Stimulated activated CD8-positive, alpha-beta memory T cell treated with anti-CD3 and anti-CD28 coated beads, Interleukin-12 subunit alpha, Interleukin-12 subunit beta, amount 100 ng/mL, for 24 hours (primary cell): ENCODE measurements at regions not wholly inside any gene's neighbourhood (a gene's known extent, or its start where the extent isn't known, plus 50 kb on each side); places are given as distances from the start of the nearest gene placed in this dataset.
A peak's percentile ranks its signal among the peaks of the same experiment; 100 is the strongest.
"Not testable (repeated sequence)": the region's sequence is repeated elsewhere in the genome, so short reads cannot be mapped to it uniquely, and the experiment has no call there.

Source experiments
- DNase-seq: peaks from one replicate; pipeline ENCODE4 v3.0.0-alpha.2; 2020; ENCODE audit errors: extremely low read depth

DNA sequence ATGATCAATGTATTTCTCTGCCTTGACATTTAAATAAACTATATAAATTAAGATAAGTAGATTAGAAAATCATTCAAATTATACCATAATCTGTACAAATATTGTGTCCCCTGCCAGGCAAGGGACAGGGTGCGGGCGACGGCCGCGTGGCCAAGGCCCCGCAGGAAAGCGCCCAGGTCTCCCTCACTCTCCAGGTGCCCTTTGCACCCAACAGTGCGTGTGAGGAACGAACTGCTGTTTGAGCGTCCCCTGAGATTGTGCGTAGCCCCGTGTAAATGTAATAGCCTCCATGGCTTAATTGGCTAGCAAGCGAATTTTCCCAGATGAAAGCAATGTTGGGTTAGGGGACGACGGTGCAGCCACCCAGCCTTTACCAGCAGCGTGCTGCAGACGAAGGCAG is 161.4 kb downstream of the SYT15 start:
- DNase-seq, result not testable (repeated sequence)

DNA sequence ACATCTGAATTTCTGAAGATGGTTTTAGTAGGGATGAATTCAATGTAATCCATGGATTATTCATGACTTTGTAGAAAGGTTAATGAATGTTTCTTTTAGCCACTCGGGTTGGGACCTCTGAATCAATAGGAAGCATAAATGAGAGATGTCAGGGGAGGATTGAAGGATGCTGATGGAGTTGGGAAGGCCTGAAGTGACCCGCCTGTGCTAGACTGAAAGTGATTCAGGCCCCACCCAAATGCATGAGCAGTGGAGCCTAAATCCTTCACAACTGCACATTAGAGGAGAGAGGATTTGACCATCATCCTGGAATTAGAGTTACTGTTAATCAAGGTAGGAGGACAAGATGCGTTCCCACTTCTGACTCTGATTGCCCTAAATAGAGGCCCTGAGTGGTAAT is 162.2 kb upstream of the PTPN20 start:
- not testable (repeated sequence) for DNase-seq

DNA sequence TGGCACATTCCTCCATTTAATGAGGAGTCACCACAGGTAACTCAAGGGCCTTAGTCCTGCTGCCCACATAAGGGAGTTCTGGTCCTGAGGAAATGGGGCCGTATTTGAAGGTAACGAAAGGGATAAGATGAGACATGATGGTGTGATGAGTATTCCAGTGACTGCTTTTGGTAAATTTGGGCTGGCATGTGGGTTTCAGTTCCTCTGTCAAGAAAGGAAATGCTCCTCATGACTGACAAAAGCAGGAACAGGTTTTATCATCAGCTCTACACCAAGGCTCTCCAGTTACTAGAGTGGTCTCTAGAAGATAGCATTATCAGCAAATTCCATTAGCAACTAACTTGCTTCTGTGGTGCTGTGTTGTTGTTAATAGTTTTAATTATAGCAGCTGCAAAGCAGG is 161.8 kb upstream of the PTPN20 start:
- DNase-seq, result not testable (repeated sequence)

DNA sequence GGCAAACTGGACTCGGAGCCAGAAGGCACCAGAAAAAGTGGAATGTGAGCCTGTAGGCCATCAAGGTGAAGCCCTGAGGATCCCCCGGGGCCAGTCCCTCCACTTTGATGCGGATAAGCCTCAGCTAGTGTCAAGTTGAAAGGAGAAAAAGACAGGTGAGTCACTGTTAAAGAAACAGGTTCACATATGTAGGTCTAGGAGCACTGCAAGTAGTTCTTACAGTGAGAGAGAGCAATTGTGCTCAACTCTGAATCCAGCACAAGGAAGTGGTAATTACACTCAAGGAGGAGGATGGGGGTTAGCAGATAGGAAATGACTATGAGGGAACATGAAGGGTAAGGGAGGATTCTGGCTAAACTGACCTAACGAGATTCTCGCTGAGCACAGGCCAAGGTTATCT is 157.5 kb upstream of the PTPN20 start:
- not testable (repeated sequence) for DNase-seq

DNA sequence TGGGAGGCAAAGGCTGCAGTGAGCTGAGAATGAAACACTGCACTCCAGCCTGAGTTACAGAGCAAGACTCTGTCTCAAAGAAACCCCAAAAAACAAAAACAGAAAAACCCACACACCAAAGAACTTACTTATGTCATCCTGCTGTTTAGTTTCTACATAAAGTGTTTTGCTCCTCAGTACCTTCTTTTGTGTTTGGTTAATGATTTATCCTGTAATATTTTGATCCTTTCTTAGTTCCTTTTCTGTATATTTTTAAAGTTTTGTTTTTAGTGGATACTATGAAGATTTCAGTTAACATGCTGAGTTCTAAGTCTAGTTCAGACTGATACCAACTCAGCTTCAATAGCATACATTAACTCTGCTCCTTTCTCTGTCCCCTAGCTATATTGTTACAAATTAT is 149.8 kb upstream of the PTPN20 start:
- not testable (repeated sequence) for DNase-seq

DNA sequence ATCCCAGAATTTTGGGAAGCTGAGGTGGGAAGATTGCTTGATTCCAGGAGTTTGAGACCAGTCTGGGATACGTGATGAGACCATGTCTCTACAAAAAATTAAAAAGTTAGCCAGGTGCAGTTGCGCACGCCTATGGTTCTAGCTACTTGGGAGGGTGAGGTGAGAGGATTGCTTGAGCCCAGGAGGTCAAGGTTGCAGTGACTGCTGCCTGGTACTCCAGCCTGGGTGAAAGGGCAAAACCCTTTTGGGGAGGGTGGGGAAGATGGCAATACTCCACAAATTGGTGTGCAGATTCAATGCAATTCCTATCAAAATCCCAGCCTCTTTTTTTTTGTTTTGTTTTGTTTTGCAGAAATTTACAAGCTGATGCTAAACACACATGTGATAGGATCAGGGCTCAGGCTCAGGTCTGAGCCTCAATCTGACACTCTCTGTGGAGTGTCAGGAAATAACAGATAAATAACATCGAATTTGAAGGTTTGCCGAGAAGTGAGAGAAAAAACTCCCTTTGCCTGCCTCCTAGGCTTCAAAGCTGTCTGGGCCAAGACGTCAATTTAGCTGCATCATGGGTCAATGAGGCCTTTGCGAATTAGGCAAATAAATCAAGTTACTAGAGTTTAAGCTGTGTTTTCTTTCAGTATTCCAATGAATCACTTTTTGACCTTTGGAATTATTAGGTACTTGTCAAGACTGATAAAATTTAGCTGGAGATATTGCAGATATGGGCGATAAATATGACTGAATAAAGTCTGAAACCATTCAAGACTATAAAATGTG is 142.5 kb upstream of the PTPN20 start:
- DNase-seq, result not testable (repeated sequence)

DNA sequence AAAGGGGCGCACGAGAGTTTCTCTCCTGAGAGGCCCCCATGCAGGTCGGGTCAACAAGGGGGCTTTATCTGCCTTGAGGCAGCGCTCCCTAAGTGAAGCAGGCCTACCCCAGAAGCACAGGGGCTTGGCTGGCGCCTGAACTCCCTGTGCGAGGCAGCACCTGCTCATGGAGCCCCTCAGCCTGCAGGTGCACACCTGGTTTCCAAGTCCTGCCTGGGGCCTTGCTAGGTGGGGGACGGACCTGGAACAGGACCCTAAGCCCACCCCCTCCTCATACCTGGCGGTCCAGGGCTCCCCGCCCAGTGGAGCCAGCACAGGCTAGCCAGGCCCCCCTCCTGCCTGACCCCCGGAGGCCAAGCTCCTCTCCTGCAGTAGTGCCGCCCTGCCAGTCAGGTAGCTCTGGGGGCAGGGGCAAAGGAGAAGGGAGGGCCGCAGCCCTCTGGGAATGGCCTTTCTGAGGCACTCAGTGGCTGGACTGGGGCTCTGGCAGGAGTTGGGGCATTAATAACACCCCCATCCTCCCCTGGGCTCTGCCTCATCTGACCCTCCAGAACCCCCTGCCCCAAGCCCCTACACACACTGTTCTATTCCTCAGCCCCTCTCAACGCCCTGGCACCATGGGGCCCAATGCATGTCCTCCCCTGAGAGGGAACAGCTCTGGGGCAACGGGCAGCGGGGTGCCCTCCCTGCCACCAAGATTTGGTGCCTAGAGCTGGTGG is 137.9 kb upstream of the PTPN20 start:
- DNase-seq, result not testable (repeated sequence)

DNA sequence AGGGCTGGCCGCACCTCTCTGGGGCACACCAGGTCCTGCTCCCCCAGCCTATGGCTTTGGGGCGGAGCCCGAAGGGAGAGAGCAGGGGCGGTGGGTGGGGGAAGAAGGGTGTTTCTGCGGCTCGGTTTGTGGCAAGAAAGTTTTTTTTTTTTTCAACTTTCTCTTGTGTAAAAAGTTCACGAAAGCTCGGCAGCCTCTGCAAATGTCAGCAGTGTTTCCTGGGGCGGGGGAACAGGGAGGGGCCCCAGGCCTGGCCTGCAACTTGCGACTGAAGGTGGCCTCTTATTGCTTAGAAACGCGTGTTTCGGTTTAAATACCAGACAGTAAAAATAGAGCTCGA is 137.4 kb upstream of the PTPN20 start:
- DNase-seq, result not testable (repeated sequence)

DNA sequence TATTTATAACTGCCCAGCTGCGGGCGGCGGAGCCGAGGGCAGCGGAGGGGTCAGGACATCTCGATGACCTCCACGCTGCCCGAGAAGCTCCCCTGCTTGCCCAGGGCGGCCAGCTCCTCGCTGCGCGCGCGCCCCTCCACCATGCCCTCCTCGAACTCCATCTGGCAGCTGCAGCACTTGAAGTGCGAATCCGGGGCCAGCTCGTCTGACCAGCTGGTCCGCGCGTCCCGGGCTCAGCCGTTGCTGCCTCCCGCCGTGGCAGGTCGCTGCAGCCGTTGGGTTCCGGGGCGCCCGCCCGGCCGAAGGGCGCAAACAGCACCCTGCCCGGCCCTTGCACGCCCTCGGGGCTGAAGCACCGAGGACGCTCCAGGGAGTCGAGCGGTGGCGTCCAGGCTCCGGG is 136.9 kb upstream of the PTPN20 start:
- DNase-seq, result not testable (repeated sequence)

DNA sequence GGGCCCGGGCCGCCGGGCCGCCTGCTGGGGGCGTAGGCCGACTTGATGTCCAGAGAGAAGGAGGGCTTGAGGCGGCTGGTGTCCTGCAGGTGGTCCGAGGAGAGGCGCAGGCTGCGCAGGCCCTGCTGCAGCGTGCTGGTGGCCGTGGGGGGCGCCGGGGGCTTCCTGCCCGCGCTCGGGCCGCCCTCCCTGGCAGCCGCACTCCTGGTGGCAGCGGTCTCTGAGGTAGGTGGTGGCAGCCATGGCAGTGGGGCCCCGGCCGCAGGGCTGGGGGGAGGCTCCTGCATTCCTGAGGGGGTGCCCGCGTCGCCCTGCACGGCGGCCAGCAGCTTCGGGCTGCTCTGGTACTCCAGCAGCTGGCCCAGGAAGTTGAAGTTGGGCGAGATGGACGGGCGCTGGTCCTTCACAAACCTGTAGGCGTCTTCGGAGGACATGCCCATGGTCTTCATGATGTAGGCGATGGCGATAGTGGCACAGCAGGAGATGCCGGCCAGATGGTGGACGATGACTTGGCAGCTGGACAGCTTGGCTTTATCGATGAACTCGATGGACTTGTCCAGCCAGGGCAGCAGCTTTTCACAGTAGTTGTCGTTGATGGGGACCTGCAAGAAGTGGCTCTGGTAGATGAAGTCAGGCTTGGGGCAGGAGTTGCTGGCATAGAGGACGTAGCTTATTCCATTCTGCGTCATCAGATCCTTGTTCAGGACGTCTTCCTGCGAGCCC is 136.1 kb upstream of the PTPN20 start:
- not testable (repeated sequence) for DNase-seq

DNA sequence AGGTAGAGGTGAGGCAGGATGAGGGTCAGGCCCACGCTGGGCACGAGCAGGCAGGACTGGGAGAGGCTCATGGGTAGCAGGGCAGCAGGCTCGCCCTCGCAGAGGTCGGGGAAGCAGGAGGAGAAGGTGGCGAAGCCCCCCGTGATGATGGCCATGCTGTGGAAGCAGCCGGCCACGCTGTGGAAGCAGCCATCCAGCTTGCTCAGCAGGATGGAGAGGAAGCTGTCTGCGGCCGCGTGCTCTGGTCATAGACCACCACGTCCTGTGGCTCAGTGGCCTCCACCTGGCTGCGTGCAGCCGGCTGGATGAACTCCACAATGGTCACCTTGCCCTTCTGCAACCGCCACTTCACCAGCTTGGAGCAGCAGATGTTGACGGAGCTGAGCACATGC is 135.6 kb upstream of the PTPN20 start:
- not testable (repeated sequence) for DNase-seq

DNA sequence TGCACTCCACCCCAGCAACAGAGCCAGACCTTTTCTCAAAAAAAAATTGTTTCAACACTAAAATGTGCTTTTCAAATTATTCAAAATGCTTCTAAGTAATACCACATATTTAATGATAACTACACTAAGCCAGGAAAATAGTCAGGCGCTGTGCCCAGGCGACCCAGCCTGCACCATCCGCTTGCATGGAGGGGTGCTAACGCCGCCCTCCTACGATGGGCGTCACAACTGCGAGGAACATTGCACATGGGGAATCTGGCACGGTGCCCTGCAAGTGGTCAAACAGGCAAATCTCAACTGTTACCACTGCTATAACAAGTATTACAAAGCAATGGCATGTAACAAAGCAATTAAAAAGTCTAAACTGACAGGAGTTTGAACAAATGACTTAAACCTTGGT is 131.7 kb upstream of the PTPN20 start:
- not testable (repeated sequence) for DNase-seq

DNA sequence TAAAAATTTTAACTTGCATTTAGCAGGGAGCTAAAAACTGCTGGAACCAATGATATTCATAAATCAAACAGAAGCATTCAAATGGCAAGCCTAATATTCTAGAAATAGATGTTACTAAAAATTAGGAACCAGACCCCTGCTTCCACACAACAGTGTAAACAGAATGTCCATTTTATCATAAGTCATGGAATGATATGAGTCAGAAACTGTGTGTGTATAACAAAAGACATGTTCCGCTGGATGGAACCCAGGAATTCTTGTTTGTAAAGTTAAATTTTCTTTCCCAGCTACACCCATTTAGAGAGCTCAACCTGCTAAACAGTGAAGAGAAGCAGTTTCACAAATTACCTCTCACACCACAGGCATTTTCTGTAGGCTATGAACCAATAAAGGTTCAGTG is 131.1 kb upstream of the PTPN20 start:
- not testable (repeated sequence) for DNase-seq

DNA sequence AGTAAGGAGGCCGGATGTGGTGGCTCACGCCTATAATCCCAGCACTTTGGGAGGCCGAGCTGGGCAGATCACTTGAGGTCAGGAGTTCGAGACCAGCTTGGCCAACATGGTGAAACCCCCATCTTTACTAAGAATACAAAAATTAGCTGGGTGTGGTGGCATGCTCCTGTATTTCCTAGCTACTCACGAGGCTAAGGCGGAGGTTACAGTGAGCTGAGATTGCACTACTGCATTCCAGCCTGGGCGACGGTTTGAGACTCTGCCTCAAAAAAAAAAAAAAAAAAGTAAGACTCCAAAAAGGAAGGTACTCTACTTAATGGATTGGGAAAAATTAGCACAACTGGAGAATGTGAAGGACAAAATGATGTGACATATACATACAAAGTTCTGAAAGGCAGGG is 130.2 kb upstream of the PTPN20 start:
- DNase-seq, result not testable (repeated sequence)

DNA sequence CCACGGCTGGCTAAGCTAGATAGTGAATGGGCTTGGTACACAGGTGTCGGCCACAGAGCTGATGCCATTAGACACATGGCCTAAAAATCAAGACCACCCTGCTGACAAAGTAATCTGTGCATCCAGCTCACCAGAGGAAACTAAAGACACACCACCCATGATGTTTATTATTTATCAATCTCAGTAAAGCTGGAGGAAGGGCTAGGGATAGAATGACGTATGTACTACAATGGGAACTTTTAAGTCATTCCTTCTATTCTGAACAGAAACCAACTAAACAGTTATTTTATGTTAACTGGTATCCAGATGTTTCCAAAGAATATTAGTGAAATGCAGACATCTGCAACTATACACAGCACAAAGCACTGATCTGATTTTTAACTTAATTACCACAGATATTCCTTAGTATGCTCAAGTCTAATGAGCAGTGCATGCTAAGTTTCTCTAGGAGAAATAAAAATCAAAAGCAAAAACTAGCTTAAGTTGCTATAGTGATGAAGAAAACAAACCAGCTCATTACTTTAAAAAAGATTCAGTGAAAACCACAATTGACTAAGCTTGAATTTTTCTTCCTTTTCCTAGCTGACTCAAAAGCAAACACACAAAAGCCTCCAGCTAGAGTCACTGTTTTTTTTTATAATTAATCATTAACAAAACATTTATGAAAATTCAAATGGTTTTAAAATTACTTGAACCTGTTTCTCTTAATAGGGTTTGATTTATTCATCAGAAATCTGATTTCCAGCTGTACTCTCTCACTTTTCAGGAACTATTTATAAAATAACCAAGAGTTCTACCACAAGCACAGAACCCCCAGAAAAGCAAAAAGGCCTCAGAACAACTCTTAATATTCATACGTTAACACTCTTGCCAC is 129.0 kb upstream of the PTPN20 start:
- not testable (repeated sequence) for DNase-seq

DNA sequence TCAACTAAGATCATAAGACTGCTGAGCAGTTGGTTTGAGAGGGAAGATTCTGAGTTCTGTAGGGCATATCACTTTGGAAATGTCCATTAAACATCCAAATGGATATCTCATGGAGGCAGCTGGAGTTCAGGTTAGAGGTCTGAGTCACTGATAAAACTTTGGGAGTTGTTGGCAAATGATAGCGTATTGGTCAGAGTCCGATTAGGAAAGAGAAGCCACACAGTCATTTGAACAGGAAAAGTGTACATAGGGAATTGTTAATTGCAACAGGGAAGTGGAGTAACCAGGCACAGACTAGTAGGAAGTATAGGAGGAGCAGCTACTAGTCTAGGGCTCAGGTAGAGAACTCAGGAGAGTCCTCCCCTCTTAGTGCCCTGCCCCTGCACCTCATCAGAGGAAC is 126.6 kb upstream of the PTPN20 start:
- DNase-seq, result not testable (repeated sequence)

DNA sequence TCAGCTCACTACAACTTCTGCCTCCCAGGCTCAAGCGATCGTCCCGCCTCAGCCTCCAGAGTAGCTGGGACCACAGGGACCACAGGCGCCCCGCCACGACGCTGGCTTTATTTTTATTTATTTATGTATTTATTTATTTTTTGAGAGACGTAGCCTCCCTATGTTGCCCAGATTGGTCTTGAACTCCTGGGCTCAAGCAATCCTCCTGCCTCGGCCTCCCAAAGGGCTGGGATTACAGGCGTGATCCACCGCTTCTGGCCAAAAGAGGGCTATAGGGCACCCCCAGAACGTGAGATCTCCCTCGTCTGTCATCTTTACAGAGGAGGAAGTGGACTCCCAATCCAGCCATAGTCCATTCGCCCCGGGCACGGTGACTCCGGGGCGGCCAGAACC is 125.1 kb upstream of the PTPN20 start:
- DNase-seq, result not testable (repeated sequence)

DNA sequence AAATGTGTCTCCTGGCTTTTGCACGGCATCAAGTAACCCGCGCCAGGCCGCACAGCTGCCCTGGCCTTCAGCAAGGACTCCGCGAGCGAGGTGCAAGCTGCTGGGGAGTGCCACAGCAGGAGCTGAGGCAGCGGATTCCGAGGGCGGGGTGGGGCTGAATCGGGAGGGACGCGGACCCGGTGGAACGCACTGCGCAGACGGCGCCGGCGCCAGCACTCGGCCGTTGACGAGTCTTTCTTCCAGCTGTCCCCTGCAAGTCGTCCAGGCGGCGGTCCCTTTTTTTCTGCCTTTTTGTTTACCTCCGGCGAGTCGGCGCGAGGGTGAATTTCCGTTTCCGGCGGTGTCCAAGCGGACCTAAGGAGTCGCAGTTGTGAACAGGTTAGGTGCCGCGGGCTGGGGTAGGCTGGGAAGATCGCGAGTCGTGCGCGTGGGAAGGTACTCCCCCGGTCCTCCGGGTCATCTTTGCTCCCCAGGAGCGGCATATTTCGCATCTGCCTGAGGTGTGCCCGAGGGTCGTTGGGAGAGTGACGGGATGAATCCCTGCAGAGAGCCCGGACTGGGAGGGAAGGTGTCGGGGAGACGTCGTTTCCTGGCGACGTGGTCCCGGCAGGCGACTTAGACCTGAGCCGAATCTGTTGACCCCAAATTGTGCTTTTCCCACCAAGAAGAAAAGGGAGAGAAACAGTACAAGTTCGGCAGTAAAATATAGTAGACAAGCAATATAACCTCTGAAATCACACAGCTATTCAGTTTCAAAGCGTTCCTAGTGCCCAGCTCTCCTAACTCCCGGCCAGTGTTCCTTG is 124.5 kb upstream of the PTPN20 start:
- peak; percentile 9 for DNase-seq

DNA sequence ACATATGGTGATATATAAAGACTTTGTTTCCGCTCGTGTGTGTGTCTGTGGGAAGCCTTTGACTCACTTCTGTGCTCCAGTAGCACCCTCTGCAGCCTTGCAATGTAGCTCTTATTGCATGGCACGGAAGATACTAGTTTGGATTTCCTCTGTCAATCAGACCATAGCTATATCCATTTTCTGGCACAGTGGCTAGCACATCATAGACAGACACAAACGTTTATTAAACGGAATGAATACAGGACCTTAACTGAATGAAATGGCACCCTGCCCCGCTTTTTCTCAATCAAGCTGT is 124.0 kb upstream of the PTPN20 start:
- no peak for DNase-seq

DNA sequence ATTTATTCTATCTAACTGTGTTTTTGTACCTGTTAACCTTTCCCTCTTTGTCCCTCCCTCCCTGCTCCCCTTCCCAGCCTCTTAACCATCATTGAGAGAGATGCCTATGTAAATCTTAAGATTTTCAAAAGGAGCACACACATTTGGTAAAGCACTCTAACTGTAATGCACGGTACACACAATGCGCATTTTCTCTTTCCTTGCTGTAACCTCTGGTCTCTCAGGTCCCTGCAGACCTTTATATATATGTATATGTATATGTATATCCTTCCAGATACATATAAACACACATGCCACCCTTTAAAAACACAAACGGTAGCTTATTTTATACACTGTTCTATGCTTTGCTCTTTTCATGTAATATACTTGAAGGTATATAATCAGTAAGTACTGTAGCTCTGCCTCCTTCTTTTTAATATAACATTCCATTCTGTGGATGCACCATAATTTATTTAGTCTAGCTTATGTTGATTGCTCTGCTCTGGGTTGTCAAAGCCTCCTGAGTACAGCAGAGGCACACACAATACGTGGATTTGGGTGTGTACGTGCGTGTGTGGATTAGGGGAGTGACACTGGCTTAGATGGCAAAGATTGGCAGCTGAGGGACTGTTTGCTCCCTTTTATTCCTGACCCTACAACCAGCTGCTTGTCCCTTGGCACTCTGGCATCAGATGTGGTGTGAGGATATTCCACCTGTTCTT is 118.4 kb upstream of the PTPN20 start:
- DNase-seq, result not testable (repeated sequence)
